ENCODE measurements at regions not wholly inside any gene's neighbourhood (a gene's known extent, or its start where the extent isn't known, plus 50 kb on each side); places are given as distances from the start of the nearest gene placed in this dataset.
A peak's percentile ranks its signal among the peaks of the same experiment; 100 is the strongest.

DNA sequence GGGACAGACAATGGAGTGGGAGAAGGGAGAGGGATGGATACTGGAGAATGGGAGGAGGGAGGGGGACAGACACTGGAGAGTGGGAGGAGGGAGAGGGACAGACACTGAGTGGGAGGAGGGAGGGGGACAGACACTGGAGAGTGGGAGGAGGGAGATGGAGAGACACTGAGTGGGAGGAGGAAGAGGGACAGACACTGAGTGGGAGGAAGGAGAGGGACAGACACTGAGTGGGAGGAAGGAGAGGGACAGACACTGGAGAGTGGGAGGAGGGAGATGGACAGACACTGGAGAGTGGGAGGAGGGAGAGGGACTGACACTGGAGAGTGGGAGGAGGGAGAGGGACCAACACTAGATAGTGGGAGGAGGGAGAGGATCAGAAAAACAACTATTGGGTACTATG, 426.7 kb upstream of the PMFBP1 start:
- H3K4me3 ChIP-seq (ENCODE audit: low read depth, low read length): no peak overlapping the region
- CTCF ChIA-PET: no interaction called here
- POLR2A ChIA-PET: no interaction called here
- no peaks in the 10 kb centered on the region for H3K4me1 ChIP-seq (ENCODE audit: control insufficient read depth, insufficient read depth, low read length)
- TF ChIP-seq EGR2 (tag by site-specific recombination; IDR thresholded peaks at IDR 0.05; ENCODE audit: low read depth): peak; percentile 74
- TF ChIP-seq, protein P1, sequence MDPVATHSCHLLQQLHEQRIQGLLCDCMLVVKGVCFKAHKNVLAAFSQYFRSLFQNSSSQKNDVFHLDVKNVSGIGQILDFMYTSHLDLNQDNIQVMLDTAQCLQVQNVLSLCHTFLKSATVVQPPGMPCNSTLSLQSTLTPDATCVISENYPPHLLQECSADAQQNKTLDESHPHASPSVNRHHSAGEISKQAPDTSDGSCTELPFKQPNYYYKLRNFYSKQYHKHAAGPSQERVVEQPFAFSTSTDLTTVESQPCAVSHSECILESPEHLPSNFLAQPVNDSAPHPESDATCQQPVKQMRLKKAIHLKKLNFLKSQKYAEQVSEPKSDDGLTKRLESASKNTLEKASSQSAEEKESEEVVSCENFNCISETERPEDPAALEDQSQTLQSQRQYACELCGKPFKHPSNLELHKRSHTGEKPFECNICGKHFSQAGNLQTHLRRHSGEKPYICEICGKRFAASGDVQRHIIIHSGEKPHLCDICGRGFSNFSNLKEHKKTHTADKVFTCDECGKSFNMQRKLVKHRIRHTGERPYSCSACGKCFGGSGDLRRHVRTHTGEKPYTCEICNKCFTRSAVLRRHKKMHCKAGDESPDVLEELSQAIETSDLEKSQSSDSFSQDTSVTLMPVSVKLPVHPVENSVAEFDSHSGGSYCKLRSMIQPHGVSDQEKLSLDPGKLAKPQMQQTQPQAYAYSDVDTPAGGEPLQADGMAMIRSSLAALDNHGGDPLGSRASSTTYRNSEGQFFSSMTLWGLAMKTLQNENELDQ (tag by site-specific recombination; IDR thresholded peaks at IDR 0.05; ENCODE audit: low read depth): no peak
- peak; percentile 61 for TF ChIP-seq ZFHX2 (tag by site-specific recombination; conservative IDR thresholded peaks at IDR 0.05)
- H3K27ac ChIP-seq (ENCODE audit: extremely low read depth, low read depth, low read length): no peak overlapping the region
- no peaks in the 10 kb centered on the region; a peak in 1 of 3 replicates for H3K36me3 ChIP-seq (ENCODE audit: control insufficient read depth in 2 of 2, insufficient read depth in 1 of 2, low read length in 2 of 2)
- H3K9me3 ChIP-seq (ENCODE audit: control insufficient read depth, insufficient read depth, low read depth, low read length): no peaks in the 10 kb centered on the region

DNA sequence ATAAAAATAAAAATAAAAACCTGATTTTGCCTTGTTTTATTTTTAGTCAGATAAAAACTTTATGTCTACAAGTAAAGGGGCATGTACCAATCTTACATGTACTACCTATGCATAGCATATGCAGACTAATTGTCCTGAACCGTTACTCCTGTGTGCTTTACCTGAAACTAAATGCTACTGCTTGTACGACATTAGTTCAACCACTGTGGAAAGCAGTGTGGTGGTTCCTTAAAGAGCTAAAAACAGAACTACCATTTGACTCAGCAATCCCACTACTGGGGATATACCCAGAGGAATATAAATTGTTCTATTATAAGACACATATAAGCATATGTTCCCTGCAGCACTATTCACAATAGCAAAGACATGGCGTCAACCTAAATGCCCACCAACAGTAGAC, 426.0 kb upstream of the PMFBP1 start:
- H3K4me1 ChIP-seq (ENCODE audit: control insufficient read depth, insufficient read depth, low read length): no peaks in the 10 kb centered on the region
- H3K27ac ChIP-seq (ENCODE audit: extremely low read depth, low read depth, low read length): no peak overlapping the region
- no peak overlapping the region for H3K4me3 ChIP-seq (ENCODE audit: low read depth, low read length)
- TF ChIP-seq KLF10 (tag by site-specific recombination; IDR thresholded peaks at IDR 0.05) (no peak), ZNF600 (tag by site-specific recombination; IDR thresholded peaks at IDR 0.05) (no peak), ZNF302 (tag by site-specific recombination; IDR thresholded peaks at IDR 0.05; ENCODE audit: low read depth) (no peak), KLF7 (tag by site-specific recombination; IDR thresholded peaks at IDR 0.05; ENCODE audit: borderline replicate concordance) (no peak)
- TF ChIP-seq, protein P2, sequence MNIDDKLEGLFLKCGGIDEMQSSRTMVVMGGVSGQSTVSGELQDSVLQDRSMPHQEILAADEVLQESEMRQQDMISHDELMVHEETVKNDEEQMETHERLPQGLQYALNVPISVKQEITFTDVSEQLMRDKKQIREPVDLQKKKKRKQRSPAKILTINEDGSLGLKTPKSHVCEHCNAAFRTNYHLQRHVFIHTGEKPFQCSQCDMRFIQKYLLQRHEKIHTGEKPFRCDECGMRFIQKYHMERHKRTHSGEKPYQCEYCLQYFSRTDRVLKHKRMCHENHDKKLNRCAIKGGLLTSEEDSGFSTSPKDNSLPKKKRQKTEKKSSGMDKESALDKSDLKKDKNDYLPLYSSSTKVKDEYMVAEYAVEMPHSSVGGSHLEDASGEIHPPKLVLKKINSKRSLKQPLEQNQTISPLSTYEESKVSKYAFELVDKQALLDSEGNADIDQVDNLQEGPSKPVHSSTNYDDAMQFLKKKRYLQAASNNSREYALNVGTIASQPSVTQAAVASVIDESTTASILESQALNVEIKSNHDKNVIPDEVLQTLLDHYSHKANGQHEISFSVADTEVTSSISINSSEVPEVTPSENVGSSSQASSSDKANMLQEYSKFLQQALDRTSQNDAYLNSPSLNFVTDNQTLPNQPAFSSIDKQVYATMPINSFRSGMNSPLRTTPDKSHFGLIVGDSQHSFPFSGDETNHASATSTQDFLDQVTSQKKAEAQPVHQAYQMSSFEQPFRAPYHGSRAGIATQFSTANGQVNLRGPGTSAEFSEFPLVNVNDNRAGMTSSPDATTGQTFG (tag by site-specific recombination; IDR thresholded peaks at IDR 0.05; ENCODE audit: borderline replicate concordance): no peak
- POLR2A ChIA-PET: no interaction called here
- H3K36me3 ChIP-seq (ENCODE audit: control insufficient read depth in 2 of 2, insufficient read depth in 1 of 2, low read length in 2 of 2): no peaks in the 10 kb centered on the region; a peak in 1 of 3 replicates
- H3K9me3 ChIP-seq (ENCODE audit: control insufficient read depth, insufficient read depth, low read depth, low read length): no peaks in the 10 kb centered on the region
- CTCF ChIA-PET: no interaction called here

DNA sequence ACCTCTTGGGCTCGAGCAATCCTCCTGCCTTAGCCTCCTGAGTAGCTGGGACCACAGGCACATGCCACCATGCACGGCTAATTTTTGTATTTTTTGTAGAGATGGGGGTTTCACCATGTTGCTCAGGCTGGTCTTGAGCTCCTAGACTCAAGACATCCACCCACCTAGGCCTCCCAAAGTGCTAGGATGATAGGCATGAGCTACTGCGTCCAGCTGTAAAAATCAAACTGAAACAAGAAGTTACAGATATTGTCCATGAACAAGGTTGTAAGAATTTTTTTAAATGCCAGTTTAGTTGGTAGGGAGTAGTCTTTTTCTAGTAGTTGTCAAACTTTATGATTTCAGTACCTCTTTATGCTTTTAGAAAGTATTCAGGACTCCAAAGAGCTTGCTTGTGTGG, 424.4 kb upstream of the PMFBP1 start:
- H3K4me3 ChIP-seq (ENCODE audit: low read depth, low read length): no peak overlapping the region
- ChIA-PET CTCF (no interaction called here), POLR2A (no interaction called here)
- TF ChIP-seq, protein P3, sequence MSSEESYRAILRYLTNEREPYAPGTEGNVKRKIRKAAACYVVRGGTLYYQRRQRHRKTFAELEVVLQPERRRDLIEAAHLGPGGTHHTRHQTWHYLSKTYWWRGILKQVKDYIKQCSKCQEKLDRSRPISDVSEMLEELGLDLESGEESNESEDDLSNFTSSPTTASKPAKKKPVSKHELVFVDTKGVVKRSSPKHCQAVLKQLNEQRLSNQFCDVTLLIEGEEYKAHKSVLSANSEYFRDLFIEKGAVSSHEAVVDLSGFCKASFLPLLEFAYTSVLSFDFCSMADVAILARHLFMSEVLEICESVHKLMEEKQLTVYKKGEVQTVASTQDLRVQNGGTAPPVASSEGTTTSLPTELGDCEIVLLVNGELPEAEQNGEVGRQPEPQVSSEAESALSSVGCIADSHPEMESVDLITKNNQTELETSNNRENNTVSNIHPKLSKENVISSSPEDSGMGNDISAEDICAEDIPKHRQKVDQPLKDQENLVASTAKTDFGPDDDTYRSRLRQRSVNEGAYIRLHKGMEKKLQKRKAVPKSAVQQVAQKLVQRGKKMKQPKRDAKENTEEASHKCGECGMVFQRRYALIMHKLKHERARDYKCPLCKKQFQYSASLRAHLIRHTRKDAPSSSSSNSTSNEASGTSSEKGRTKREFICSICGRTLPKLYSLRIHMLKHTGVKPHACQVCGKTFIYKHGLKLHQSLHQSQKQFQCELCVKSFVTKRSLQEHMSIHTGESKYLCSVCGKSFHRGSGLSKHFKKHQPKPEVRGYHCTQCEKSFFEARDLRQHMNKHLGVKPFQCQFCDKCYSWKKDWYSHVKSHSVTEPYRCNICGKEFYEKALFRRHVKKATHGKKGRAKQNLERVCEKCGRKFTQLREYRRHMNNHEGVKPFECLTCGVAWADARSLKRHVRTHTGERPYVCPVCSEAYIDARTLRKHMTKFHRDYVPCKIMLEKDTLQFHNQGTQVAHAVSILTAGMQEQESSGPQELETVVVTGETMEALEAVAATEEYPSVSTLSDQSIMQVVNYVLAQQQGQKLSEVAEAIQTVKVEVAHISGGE (tag by site-specific recombination; conservative IDR thresholded peaks at IDR 0.05; ENCODE audit: low read depth): no peak
- TF ChIP-seq ZNF660 (tag by site-specific recombination; IDR thresholded peaks at IDR 0.05) (no peak), BCL11A (tag by site-specific recombination; IDR thresholded peaks at IDR 0.05; ENCODE audit: low read depth) (no peak)
- TF ChIP-seq, protein P4, sequence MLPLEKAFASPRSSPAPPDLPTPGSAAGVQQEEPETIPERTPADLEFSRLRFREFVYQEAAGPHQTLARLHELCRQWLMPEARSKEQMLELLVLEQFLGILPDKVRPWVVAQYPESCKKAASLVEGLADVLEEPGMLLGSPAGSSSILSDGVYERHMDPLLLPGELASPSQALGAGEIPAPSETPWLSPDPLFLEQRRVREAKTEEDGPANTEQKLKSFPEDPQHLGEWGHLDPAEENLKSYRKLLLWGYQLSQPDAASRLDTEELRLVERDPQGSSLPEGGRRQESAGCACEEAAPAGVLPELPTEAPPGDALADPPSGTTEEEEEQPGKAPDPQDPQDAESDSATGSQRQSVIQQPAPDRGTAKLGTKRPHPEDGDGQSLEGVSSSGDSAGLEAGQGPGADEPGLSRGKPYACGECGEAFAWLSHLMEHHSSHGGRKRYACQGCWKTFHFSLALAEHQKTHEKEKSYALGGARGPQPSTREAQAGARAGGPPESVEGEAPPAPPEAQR (tag by site-specific recombination; IDR thresholded peaks at IDR 0.05): no peak
- no peaks in the 10 kb centered on the region for H3K9me3 ChIP-seq (ENCODE audit: control insufficient read depth, insufficient read depth, low read depth, low read length)
- H3K4me1 ChIP-seq (ENCODE audit: control insufficient read depth, insufficient read depth, low read length): no peaks in the 10 kb centered on the region
- no peaks in the 10 kb centered on the region; a peak in 1 of 3 replicates for H3K36me3 ChIP-seq (ENCODE audit: control insufficient read depth in 2 of 2, insufficient read depth in 1 of 2, low read length in 2 of 2)
- H3K27ac ChIP-seq (ENCODE audit: extremely low read depth, low read depth, low read length): no peak overlapping the region
